C4-2B (cell line): ENCODE measurements at regions not wholly inside any gene's neighbourhood (a gene's known extent, or its start where the extent isn't known, plus 50 kb on each side); places are given as distances from the start of the nearest gene placed in this dataset.

Experiments
- ZFX ChIP-seq: fragments of 450-650 bp; IDR thresholded peaks from 2 replicates; pipeline ENCODE4 v1.6.1; 2017
- TF ChIP-seq, protein P1 (sequence below): fragments of 450-650 bp; conservative IDR thresholded peaks from 2 replicates; pipeline ENCODE4 v1.5.1; 2017; ENCODE audit warnings: mild to moderate bottlenecking

DNA sequence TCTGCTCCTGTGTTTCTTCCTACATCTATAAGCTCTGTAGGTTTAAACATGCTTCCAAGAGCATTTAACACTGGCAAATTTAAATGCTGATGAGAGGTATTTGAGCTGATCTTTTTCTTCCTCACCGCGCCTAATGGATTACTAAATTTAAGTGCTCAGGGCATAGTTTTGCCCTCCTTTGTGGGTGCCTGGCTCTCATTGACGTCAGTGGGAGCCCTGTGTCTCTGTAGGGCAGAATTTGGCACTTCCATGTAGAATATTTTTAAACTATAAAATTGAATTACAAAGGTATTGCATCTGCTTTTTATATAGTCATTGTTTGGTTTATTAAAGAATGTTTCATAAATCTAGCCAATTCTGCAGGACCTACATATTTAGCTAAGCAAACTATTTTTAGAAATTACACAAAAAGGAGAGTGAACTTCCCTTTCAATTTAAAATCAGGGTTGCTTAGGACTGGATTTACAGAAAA, 444.8 kb downstream of the AEBP2 start:
- TF ChIP-seq, protein P1, sequence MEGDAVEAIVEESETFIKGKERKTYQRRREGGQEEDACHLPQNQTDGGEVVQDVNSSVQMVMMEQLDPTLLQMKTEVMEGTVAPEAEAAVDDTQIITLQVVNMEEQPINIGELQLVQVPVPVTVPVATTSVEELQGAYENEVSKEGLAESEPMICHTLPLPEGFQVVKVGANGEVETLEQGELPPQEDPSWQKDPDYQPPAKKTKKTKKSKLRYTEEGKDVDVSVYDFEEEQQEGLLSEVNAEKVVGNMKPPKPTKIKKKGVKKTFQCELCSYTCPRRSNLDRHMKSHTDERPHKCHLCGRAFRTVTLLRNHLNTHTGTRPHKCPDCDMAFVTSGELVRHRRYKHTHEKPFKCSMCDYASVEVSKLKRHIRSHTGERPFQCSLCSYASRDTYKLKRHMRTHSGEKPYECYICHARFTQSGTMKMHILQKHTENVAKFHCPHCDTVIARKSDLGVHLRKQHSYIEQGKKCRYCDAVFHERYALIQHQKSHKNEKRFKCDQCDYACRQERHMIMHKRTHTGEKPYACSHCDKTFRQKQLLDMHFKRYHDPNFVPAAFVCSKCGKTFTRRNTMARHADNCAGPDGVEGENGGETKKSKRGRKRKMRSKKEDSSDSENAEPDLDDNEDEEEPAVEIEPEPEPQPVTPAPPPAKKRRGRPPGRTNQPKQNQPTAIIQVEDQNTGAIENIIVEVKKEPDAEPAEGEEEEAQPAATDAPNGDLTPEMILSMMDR = no peak
- no peak for TF ChIP-seq ZFX
